Kidney (tissue), 13 donors: ENCODE measurements at regions not wholly inside any gene's neighbourhood (a gene's known extent, or its start where the extent isn't known, plus 50 kb on each side); places are given as distances from the start of the nearest gene placed in this dataset.

Source experiments
- DNase-seq, 5 donors: peaks; one replicate each; pipeline ENCODE4 v3.0.0-alpha.2; 2013 to 2020
- FAIRE-seq: peaks from 2 replicates; lab custom pipeline; 2012; peaks lifted over from hg19 to GRCh38; lab: Jason Lieb, UNC
- H3K27ac ChIP-seq, 2 donors: one replicate each; pipeline ENCODE4 v1.7.0; 2013; ENCODE audit warnings: low read depth in 2 of 2, low read length in 2 of 2, inconsistent platforms in 1 of 2
- H3K27me3 ChIP-seq: one replicate; pipeline ENCODE4 v1.7.1; 2013; ENCODE audit warnings: low read length, inconsistent platforms; ENCODE audit not compliant: control insufficient read depth, insufficient read depth
- H3K36me3 ChIP-seq, 3 donors: one replicate each; pipeline versions ENCODE4 v1.7.0 to v1.7.1; 2013; ENCODE audit warnings: low read length in 3 of 3, control low read depth in 1 of 3, inconsistent platforms in 1 of 3; ENCODE audit not compliant: insufficient read depth in 3 of 3, control insufficient read depth in 2 of 3
- H3K4me1 ChIP-seq, 3 donors: one replicate each; pipeline versions ENCODE4 v1.7.0 to v1.7.1; 2013; ENCODE audit warnings: low read length in 3 of 3, inconsistent platforms in 1 of 3, low read depth in 1 of 3; ENCODE audit not compliant: control insufficient read depth in 2 of 3, insufficient read depth in 2 of 3
- H3K4me3 ChIP-seq, 3 donors: one replicate each; pipeline versions ENCODE4 v1.7.0 to v1.8.1; 2013; ENCODE audit warnings: low read length in 3 of 3, control low read depth in 1 of 3, inconsistent platforms in 1 of 3
- H3K9ac ChIP-seq, 3 donors: one replicate each; pipeline versions ENCODE4 v1.7.0 to v1.7.1; 2013; ENCODE audit warnings: low read length in 3 of 3, control low read depth in 1 of 3, inconsistent platforms in 1 of 3
- H3K9me3 ChIP-seq, 3 donors: one replicate each; pipeline versions ENCODE4 v1.7.0 to v1.7.1; 2013; ENCODE audit warnings: low read length in 3 of 3, control low read depth in 1 of 3, inconsistent platforms in 1 of 3; ENCODE audit not compliant: control insufficient read depth in 2 of 3, insufficient read depth in 1 of 3
- CTCF ChIP-seq: IDR thresholded peaks from 3 replicates; pipeline ENCODE4 v1.5.1; 2012; ENCODE audit warnings: mild to moderate bottlenecking, moderate library complexity, borderline replicate concordance; ENCODE audit not compliant: insufficient read depth; ENCODE audit errors: extremely low read depth
- intact Hi-C: fragments of 100-400 bp; cut with DNase I; formaldehyde crosslinking; loops from one replicate; pipeline ENCODE4 v1.11.1; 2022
- donor health status: control.
- donor health status: control.
- donor health status: control.
- donor health status: control.
- donor health status: control.
- donor health status: DM: yes; HTN: yes; CAD: no.
- donor health status: Normal renal cell carcinoma (clear cell type).

GRCh38 chr2:236934656-236935055, 151.0 kb upstream of the COPS8 start:
- intact Hi-C loops: no loop called here
- TF ChIP-seq CTCF: no peak
- Histone ChIP-seq H3K27me3 (no peaks in the 10 kb centered on the region), H3K27ac (no peak overlapping the region), H3K9ac (no peak overlapping the region), H3K4me3 (no peak overlapping the region), H3K4me1 (no peaks in the 10 kb centered on the region), H3K9me3 (no peaks in the 10 kb centered on the region), H3K36me3 (no peaks in the 10 kb centered on the region)
- FAIRE-seq: no peak
- DNase-seq: no peak

GRCh38 chr2:236935083-236935482, 150.6 kb upstream of the COPS8 start:
- Histone ChIP-seq H3K9me3 (no peaks in the 10 kb centered on the region), H3K4me3 (no peak overlapping the region), H3K27me3 (no peaks in the 10 kb centered on the region), H3K4me1 (no peaks in the 10 kb centered on the region), H3K36me3 (no peaks in the 10 kb centered on the region), H3K9ac (no peak overlapping the region), H3K27ac (no peak overlapping the region)
- no peak for TF ChIP-seq CTCF
- FAIRE-seq (no peak), DNase-seq (no peak)
- intact Hi-C loops: no loop called here

GRCh38 chr2:236935631-236936445, 149.9 kb upstream of the COPS8 start:
- DNase-seq: no peak
- intact Hi-C loops: no loop called here
- no peaks in the 10 kb centered on the region for H3K36me3 ChIP-seq
- FAIRE-seq: no peak
- H3K27me3 ChIP-seq: no peaks in the 10 kb centered on the region
- no peak overlapping the region for H3K9ac ChIP-seq
- no peak overlapping the region for H3K27ac ChIP-seq
- TF ChIP-seq CTCF: no peak
- no peak overlapping the region for H3K4me3 ChIP-seq
- H3K4me1 ChIP-seq: no peaks in the 10 kb centered on the region
- H3K9me3 ChIP-seq: no peaks in the 10 kb centered on the region

- no peak overlapping the region for H3K9ac ChIP-seq
These were observed 149.2 kb upstream of the COPS8 start for GRCh38 chr2:236936446-236936940.

More at GRCh38 chr2:236936446-236936940, 149.2 kb upstream of the COPS8 start:
- no peaks in the 10 kb centered on the region for H3K4me1 ChIP-seq
- intact Hi-C loops: no loop called here
- no peaks in the 10 kb centered on the region for H3K36me3 ChIP-seq
- H3K27ac ChIP-seq: no peak overlapping the region
- no peak for TF ChIP-seq CTCF
- no peak overlapping the region for H3K4me3 ChIP-seq
- no peaks in the 10 kb centered on the region for H3K9me3 ChIP-seq
- DNase-seq (no peak), FAIRE-seq (no peak)
- no peaks in the 10 kb centered on the region for H3K27me3 ChIP-seq
